Lower leg skin (tissue), 3 donors: ENCODE measurements at regions not wholly inside any gene's neighbourhood (a gene's known extent, or its start where the extent isn't known, plus 50 kb on each side); places are given as distances from the start of the nearest gene placed in this dataset.

ENCODE experiments used
- POLR2A ChIP-seq, 2 donors: fragments of 450-650 bp; IDR thresholded peaks; one replicate each; pipeline ENCODE4 v1.6.1; 2016 to 2017; ENCODE audit warnings: antibody characterized with exemption in 2 of 2, mild to moderate bottlenecking in 1 of 2, moderate library complexity in 1 of 2
- TF ChIP-seq, protein P1 (sequence below), 3 donors: fragments of 450-650 bp; IDR thresholded peaks; one replicate each; pipeline ENCODE4 v1.5.1; 2016; ENCODE audit warnings: antibody characterized with exemption in 3 of 3, mild to moderate bottlenecking in 3 of 3, moderate library complexity in 2 of 3

DNA sequence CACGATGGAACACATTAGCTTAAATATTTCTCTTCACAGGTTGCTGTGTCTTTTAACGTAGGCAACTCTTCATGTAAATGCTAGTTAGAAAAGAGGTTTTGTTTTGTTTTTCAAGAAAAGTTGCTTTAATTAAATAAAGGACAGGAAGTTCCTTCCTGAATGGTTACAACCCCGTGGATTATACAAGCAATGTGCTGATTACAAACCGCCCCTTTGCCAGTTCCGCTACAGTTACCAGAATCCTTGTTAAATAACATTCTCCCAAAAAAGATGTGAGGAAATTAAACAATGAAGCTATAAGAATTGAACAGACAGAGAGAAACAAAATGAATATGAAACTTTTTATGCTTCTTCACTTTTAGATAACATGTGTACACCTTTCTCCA, 75.1 kb downstream of the LYZL2 start:
- TF ChIP-seq, protein P1, sequence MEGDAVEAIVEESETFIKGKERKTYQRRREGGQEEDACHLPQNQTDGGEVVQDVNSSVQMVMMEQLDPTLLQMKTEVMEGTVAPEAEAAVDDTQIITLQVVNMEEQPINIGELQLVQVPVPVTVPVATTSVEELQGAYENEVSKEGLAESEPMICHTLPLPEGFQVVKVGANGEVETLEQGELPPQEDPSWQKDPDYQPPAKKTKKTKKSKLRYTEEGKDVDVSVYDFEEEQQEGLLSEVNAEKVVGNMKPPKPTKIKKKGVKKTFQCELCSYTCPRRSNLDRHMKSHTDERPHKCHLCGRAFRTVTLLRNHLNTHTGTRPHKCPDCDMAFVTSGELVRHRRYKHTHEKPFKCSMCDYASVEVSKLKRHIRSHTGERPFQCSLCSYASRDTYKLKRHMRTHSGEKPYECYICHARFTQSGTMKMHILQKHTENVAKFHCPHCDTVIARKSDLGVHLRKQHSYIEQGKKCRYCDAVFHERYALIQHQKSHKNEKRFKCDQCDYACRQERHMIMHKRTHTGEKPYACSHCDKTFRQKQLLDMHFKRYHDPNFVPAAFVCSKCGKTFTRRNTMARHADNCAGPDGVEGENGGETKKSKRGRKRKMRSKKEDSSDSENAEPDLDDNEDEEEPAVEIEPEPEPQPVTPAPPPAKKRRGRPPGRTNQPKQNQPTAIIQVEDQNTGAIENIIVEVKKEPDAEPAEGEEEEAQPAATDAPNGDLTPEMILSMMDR (IDR thresholded peaks at IDR 0.05) = no peak
- no peak for TF ChIP-seq POLR2A (IDR thresholded peaks at IDR 0.05)
